Peyer's patch (tissue), 4 donors: ENCODE measurements at regions not wholly inside any gene's neighbourhood (a gene's known extent, or its start where the extent isn't known, plus 50 kb on each side); places are given as distances from the start of the nearest gene placed in this dataset.

Source experiments
- DNase-seq, 3 donors: peaks; one replicate each; pipeline ENCODE4 v3.0.0-alpha.2; 2017 to 2019
- H3K27ac ChIP-seq, 4 donors: fragments of 200-600 bp; sonication (generic); one replicate each; pipeline ENCODE4 v1.5.1; 2016 to 2019
- H3K27me3 ChIP-seq, 2 donors: fragments of 200-600 bp; sonication (generic); one replicate each; pipeline ENCODE4 v1.5.1; 2019
- H3K36me3 ChIP-seq, 3 donors: fragments of 200-600 bp; sonication (generic); one replicate each; pipeline ENCODE4 v1.5.1; 2016 to 2019
- H3K4me1 ChIP-seq, 4 donors: fragments of 200-600 bp; sonication (generic); one replicate each; pipeline ENCODE4 v1.5.1; 2016 to 2019
- H3K4me3 ChIP-seq, 4 donors: fragments of 200-600 bp; sonication (generic); 1 replicate in 3 of 4; 2 replicates in 1 of 4; pipeline ENCODE4 v1.5.1; 2016 to 2019; ENCODE audit warnings: mild to moderate bottlenecking in 1 of 4
- H3K9me3 ChIP-seq, 4 donors: fragments of 200-600 bp; sonication (generic); one replicate each; pipeline ENCODE4 v1.5.1; 2016 to 2019; ENCODE audit warnings: mild to moderate bottlenecking in 1 of 4
- POLR2A ChIP-seq, 2 donors: fragments of 450-650 bp; IDR thresholded peaks; one replicate each; pipeline ENCODE4 v1.5.1; 2017; ENCODE audit warnings: antibody characterized with exemption in 2 of 2, mild to moderate bottlenecking in 2 of 2, moderate library complexity in 2 of 2
- TF ChIP-seq, protein P1 (sequence below), 6 experiments: fragments of 450-650 bp in 4 of 6; fragments of 200-600 bp in 2 of 6; sonication (generic) in 1 of 6; IDR thresholded peaks; one replicate each; pipeline ENCODE4 v1.5.1; 2017 to 2019; ENCODE audit warnings: antibody characterized with exemption in 6 of 6, mild to moderate bottlenecking in 3 of 6, moderate library complexity in 1 of 6

DNA sequence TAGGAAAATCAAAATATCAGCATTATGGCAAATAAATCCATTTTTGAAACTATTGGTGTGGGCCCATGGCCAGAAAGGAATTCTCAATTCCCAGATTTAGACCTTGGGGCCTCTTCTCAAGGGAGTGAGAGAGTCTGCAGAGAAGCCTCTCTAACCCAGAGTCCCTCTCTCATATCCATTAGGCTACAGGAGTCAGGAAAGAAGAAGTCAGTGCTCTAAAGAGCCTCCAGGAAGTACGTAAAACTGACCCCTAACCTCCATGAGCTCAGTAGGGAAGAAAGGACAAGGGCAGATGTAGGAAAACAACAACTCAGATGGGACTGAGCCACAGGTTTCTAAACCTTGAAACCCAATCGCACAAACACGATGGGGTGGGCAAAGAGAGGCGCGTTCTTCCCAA, 479.9 kb upstream of the TNP1 start:
- Histone ChIP-seq H3K4me3 (no peak overlapping the region), H3K4me1 (no peaks in the 10 kb centered on the region), H3K36me3 (no peaks in the 10 kb centered on the region), H3K9me3 (no peaks in the 10 kb centered on the region), H3K27me3 (no peaks in the 10 kb centered on the region), H3K27ac (peak overlapping the region in 1 of 4 donors; percentile 42)
- no peak for DNase-seq
- no peak for TF ChIP-seq POLR2A (IDR thresholded peaks at IDR 0.05)
- TF ChIP-seq, protein P1, sequence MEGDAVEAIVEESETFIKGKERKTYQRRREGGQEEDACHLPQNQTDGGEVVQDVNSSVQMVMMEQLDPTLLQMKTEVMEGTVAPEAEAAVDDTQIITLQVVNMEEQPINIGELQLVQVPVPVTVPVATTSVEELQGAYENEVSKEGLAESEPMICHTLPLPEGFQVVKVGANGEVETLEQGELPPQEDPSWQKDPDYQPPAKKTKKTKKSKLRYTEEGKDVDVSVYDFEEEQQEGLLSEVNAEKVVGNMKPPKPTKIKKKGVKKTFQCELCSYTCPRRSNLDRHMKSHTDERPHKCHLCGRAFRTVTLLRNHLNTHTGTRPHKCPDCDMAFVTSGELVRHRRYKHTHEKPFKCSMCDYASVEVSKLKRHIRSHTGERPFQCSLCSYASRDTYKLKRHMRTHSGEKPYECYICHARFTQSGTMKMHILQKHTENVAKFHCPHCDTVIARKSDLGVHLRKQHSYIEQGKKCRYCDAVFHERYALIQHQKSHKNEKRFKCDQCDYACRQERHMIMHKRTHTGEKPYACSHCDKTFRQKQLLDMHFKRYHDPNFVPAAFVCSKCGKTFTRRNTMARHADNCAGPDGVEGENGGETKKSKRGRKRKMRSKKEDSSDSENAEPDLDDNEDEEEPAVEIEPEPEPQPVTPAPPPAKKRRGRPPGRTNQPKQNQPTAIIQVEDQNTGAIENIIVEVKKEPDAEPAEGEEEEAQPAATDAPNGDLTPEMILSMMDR (IDR thresholded peaks at IDR 0.05) = no peak

DNA sequence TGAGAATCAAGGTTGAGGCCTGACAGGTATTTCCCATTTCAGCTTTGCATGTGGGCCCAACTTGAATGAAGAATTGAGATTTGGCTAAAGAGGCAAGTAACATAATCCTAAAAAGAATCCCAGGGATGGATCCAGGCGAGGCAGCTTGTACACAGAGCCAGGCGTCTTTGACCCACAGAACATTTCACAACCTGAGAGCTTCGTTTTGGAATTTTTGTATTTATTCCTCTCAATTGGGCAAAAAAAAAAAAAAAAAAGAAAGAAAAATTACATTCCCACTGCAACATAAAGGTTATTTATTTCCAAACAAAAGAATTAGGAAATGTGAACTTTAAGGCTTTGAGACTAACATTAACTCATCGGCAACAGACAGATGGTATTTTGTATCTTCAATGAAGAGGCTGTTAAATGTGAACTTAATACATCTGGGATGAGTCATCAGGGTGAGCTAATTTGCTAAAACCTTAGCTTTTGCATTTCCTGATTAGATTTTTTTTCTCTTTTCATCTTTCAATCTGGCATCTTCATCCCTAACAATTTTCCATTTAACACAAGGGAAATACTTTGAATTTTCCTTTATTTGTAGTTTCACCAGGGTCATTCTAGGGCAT, 478.5 kb upstream of the TNP1 start:
- no peaks in the 10 kb centered on the region for H3K36me3 ChIP-seq
- DNase-seq = no peak
- H3K9me3 ChIP-seq = no peaks in the 10 kb centered on the region
- TF ChIP-seq, protein P1 (IDR thresholded peaks at IDR 0.05) = no peak
- no peak for TF ChIP-seq POLR2A (IDR thresholded peaks at IDR 0.05)
- H3K4me1 ChIP-seq = no peaks in the 10 kb centered on the region
- peak overlapping the region in 1 of 4 donors; percentile 48 for H3K27ac ChIP-seq
- H3K4me3 ChIP-seq = no peak overlapping the region
- H3K27me3 ChIP-seq = no peaks in the 10 kb centered on the region

DNA sequence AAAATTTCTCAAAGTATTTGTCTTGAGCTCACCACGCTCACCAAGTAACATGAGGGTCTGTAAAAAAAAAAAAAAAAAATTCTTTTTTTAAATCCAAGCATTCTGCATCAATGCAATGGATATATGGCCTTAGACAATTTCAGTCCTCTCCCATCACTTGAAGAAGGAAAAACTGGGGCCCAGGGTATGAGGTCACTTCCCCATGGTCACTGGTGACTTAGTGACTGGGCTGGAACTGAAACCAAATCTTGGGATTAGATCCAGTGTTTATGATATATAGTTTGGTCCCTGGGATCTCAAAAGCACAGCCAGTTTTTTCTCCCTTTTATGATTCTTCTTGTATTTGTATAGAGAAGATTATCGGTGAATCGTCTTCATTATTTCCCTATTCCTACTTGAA, 477.9 kb upstream of the TNP1 start:
- Histone ChIP-seq H3K36me3 (no peaks in the 10 kb centered on the region), H3K27me3 (no peaks in the 10 kb centered on the region), H3K9me3 (no peaks in the 10 kb centered on the region), H3K4me3 (no peak overlapping the region), H3K4me1 (no peaks in the 10 kb centered on the region), H3K27ac (peak overlapping the region in 1 of 4 donors; percentile 48)
- TF ChIP-seq, protein P1 (IDR thresholded peaks at IDR 0.05) = no peak
- TF ChIP-seq POLR2A (IDR thresholded peaks at IDR 0.05) = no peak
- no peak for DNase-seq

DNA sequence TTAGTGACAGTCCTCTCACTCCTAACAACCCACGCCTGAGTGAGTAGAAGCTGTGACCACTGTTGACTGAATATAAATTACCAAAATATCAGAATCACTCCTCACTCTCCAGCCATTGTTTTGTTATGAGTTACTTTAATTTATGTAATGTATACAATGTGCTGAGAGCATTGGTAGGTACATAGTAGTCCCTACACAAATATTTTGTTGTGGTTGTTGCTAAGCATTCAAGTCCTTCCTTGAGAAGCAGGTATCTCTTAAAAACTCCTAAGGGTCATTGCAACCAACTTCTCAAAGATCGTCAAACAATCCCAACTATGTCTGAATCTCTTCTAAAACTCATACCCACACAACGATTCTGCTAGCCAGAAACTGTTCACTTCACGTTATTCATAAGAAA, 476.8 kb upstream of the TNP1 start:
- Histone ChIP-seq H3K36me3 (no peaks in the 10 kb centered on the region), H3K4me1 (no peaks in the 10 kb centered on the region), H3K27me3 (no peaks in the 10 kb centered on the region), H3K27ac (no peak overlapping the region), H3K9me3 (no peaks in the 10 kb centered on the region), H3K4me3 (no peak overlapping the region)
- TF ChIP-seq POLR2A (IDR thresholded peaks at IDR 0.05) = no peak
- TF ChIP-seq, protein P1 (IDR thresholded peaks at IDR 0.05) = no peak
- no peak for DNase-seq

DNA sequence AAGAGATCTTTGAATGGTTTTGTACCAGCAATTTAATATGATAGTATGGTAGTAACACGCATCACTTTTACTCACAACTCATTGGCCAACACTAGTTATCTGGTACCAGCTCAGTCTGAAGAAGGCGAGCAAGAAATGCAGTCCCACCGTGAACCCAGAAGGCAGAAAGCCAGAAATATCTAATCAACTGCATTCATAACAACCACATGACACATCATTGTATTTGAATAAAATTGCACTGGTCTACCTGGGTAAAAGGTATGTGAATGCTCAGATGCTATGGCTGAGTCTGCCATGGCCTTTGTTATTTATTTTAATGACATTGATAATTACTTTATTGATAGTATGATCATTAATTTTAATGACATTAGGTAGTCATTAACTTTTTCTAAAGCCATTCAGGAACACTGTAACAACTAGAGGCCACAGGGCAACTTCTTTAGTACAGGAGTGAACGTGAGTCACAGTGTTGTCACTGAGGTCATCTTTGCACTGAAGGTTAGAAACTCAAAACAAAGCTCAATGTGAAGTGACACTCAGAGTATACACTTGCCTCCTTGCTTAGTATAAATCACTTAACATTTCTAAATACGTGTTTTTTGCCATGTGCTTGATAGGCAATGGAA, 475.6 kb upstream of the TNP1 start:
- Histone ChIP-seq H3K4me1 (no peaks in the 10 kb centered on the region), H3K27me3 (no peaks in the 10 kb centered on the region), H3K9me3 (no peaks in the 10 kb centered on the region), H3K27ac (no peak overlapping the region), H3K36me3 (no peaks in the 10 kb centered on the region), H3K4me3 (no peak overlapping the region)
- no peak for DNase-seq
- TF ChIP-seq POLR2A (IDR thresholded peaks at IDR 0.05) = no peak
- TF ChIP-seq, protein P1 (IDR thresholded peaks at IDR 0.05) = no peak
